GM12873 (cell line): ENCODE measurements at regions not wholly inside any gene's neighbourhood (a gene's known extent, or its start where the extent isn't known, plus 50 kb on each side); places are given as distances from the start of the nearest gene placed in this dataset.

Experiments used
- TF ChIP-seq, protein P1 (sequence below): IDR thresholded peaks from 2 replicates; pipeline ENCODE4 v1.5.1; 2012; ENCODE audit warnings: low read depth, mild to moderate bottlenecking, moderate library complexity, low read length, control low read depth; ENCODE audit not compliant: insufficient read depth; ENCODE audit errors: missing control alignments

DNA sequence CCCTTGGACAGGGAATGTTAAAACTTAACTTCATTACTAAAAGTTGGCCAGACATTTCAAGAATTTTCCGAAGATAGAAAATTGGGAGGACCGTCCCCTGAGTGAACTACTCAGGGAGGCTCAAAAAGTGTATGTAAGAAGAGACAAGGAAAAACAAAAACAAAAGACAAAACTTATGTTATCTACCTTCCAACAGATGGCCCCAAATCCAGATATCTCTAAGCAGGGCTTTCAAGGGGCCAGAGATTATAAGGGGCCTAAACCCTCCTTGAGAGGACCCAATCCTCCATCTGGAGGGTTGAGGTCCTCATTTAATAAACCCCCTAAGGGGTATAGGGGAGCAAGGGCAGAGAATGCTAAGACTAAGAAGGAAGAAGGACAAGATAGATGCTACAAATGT, 203.6 kb downstream of the SH2D4B start:
- TF ChIP-seq, protein P1, sequence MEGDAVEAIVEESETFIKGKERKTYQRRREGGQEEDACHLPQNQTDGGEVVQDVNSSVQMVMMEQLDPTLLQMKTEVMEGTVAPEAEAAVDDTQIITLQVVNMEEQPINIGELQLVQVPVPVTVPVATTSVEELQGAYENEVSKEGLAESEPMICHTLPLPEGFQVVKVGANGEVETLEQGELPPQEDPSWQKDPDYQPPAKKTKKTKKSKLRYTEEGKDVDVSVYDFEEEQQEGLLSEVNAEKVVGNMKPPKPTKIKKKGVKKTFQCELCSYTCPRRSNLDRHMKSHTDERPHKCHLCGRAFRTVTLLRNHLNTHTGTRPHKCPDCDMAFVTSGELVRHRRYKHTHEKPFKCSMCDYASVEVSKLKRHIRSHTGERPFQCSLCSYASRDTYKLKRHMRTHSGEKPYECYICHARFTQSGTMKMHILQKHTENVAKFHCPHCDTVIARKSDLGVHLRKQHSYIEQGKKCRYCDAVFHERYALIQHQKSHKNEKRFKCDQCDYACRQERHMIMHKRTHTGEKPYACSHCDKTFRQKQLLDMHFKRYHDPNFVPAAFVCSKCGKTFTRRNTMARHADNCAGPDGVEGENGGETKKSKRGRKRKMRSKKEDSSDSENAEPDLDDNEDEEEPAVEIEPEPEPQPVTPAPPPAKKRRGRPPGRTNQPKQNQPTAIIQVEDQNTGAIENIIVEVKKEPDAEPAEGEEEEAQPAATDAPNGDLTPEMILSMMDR, result no peak

DNA sequence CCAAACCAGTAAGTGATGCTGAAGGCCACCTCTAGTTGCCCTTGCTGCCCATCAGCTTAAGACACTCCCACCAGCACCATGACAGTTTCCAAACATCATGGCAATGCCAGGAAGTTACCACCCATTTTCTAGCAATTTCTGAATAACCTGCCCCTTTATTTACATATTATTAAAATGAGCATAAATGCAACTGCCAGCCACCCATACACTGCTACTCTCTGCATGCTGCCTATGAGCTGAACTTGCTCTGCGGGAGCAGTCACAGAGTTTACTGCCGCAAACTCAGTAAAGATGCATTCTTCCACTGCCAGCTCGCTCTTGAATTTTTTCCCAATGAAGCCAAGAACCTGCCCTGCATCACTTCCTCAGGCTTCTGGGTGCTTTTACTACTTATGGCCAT, 212.6 kb downstream of the SH2D4B start:
- TF ChIP-seq, protein P1, result no peak

DNA sequence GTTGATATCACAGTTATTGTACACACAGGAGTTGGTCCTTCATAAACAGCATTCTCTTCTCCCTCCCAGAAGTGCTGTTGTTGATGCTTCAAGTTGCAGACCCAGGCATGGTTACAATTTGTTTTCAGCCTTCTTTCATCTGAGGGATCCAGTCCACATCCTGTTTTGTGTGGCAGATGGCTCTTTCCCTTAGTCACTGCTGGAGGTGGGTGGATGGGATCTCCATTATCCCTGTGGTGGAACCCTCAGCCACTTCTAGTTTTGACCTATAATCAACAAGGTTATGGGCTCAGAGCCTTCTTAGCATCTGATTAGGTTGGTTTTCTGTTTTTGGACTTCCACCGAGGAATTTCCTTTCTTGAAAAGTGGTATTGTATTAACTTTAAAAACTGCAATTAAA, 214.2 kb downstream of the SH2D4B start:
- TF ChIP-seq, protein P1, result no peak

DNA sequence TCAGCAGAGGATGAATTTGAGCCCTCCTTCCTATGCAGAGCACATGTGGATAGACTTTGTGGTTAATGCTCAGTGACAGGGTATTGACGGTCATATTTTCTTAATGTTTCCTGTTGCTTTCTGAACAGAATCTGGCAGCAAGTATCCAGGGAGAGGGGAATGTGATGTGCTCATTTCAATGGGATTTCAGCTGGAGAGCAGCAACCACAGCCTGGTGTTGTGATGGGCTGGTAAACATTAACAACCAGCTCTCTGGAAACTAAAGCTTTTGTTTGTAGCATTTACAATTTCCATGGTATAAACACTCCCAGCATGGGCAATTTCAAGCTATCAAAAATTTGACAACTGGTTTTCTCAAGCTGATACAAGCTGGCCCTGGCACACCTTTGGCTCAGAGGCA, 215.9 kb downstream of the SH2D4B start:
- TF ChIP-seq, protein P1, result no peak

DNA sequence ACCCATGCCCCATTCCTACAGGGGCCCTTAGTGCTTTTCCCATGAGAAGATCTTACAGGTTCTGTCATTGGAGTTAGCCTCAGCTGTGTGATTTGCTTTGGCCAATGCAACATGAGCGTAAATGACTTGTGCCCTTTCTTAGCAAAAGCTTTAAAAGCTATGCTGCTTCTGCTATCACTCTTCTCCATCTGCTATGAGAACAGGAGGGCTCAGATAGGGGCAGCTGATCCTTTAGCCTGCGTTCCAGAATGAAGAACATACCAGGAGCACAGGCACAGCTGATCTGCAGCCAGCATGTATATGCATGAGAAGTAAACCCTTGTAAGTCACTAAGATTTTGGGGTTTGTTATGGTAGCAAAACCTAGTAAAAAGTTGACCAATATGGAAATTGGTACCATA, 218.2 kb downstream of the SH2D4B start:
- TF ChIP-seq, protein P1, result no peak

DNA sequence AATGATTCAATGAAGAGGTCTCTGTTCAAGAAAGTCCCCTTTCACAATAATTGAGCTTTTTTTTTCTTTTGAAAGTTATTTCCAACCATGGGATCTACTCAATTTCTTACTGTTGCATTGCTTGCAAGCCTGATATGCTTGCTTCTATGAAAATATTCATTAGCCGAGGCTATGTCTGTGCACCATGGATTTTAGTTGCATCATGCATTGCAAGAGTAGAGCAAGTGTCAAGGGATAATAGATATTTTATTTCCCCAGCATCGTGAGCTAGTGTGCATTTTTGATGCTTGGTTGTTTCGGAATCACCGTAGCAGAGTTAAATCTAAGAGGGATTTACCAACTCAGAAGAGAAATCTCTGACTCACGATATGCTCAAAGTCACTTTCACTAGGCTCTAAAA, 222.0 kb downstream of the SH2D4B start:
- TF ChIP-seq, protein P1, result no peak

DNA sequence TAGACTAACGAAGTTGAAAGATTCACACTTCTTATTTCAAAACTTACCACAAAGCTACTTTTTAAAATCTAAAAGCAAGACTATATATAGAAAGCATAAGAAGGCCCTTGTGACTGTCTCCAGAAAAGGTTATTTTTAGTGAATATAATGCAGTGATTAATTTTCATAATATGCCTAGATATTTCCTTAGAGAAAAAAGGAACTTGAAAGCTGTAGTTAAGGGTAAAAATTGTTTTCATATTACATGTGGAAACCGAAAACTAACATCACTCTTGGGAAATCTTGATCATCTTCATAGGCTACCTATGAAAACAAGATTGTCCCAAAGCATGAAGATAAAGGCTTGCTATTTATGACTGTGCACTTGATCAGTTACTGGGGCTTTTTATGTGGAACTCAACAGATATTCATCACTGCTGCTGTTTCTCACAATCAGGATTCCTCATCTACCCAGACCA, 223.2 kb downstream of the SH2D4B start:
- TF ChIP-seq, protein P1, result no peak
